ENCODE measurements at regions not wholly inside any gene's neighbourhood (a gene's known extent, or its start where the extent isn't known, plus 50 kb on each side); places are given as distances from the start of the nearest gene placed in this dataset.

DNA sequence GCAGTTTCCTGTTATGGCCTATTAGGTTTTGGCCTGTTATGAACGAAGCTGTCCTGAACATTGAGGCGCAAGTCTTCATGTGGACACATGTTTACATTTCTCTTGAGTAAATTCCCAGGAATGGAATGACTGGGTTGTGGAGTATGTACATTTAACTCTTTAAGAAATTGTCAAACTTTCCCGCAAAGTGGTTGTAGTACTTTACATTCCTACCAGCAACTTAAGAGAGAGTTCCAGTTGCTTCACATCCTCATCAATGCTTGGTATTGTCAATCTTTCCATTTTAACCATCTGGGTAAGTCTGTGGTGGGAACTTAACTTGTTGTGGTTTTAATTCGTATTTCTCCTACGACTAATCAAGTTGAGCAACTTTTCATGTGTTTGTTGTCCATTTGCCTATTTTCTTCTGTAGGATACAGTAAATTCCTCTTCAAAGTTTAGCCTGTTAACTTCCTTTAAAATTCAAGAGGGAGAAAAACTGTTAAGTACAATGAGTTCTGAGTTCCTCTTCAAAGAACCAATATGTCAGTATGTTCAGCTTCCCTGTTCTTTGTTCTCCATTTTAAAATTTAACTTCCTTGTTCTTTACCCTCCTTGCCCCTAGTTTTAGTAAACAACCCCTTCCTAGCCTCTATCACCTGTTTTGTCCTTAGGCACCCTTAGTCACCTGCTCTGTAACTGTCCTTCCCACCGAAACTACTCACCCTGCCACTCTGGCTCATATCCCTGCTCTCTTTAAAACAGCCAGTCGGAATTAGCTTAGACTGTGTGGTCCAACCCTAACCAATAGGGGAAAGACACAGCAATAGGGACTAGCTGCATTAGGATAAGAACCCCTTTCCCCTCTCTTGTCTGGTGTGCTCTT, 74.0 kb downstream of the FAM241B start:
- H3K36me3 Mint-ChIP-seq (ENCODE audit: low read depth), result no peaks in the 10 kb centered on the region
- peaks cover 30% of the 10 kb centered on the region for H3K27me3 Mint-ChIP-seq (ENCODE audit: low read depth)
- CTCF ChIA-PET, result no interaction called here
- peaks cover 10% of the 10 kb centered on the region for H3K9me3 Mint-ChIP-seq
- no peak for DNase-seq
- intact Hi-C loops (cut with micrococcal nuclease), result no loop called here
- no peaks in the 10 kb centered on the region for H3K4me1 Mint-ChIP-seq (ENCODE audit: low read depth)
- no peak overlapping the region for H3K27ac Mint-ChIP-seq
- H3K4me3 Mint-ChIP-seq, result no peak overlapping the region

GRCh38 chr10:69709366-69709941, 79.4 kb downstream of the FAM241B start:
- DNase-seq, result no peak
- Mint-ChIP-seq H3K4me3 (no peak overlapping the region), H3K36me3 (ENCODE audit: low read depth) (no peaks in the 10 kb centered on the region), H3K4me1 (ENCODE audit: low read depth) (no peaks in the 10 kb centered on the region), H3K27me3 (ENCODE audit: low read depth) (peaks cover 22% of the 10 kb centered on the region), H3K9me3 (peaks cover 3% of the 10 kb centered on the region), H3K27ac (no peak overlapping the region)
- intact Hi-C loops (cut with micrococcal nuclease), result no loop called here
- CTCF ChIA-PET, result interaction anchor here (0.7 kb wide), 1 partner anchor 66 kb away, joined by 3 read pairs; no protein-coding TSS in a partner anchor

GRCh38 chr10:69710008-69710888, 80.2 kb downstream of the FAM241B start:
- CTCF ChIA-PET, result interaction anchor here (0.7 to 0.8 kb wide), 2 partner anchors 43 to 66 kb away, joined by 3 read pairs; no protein-coding TSS in a partner anchor
- DNase-seq, result no peak
- Mint-ChIP-seq H3K27me3 (ENCODE audit: low read depth) (peaks cover 22% of the 10 kb centered on the region), H3K4me1 (ENCODE audit: low read depth) (no peaks in the 10 kb centered on the region), H3K4me3 (no peak overlapping the region), H3K9me3 (no peaks in the 10 kb centered on the region), H3K36me3 (ENCODE audit: low read depth) (no peaks in the 10 kb centered on the region), H3K27ac (no peak overlapping the region)
- intact Hi-C loops (cut with micrococcal nuclease), result no loop called here

DNA sequence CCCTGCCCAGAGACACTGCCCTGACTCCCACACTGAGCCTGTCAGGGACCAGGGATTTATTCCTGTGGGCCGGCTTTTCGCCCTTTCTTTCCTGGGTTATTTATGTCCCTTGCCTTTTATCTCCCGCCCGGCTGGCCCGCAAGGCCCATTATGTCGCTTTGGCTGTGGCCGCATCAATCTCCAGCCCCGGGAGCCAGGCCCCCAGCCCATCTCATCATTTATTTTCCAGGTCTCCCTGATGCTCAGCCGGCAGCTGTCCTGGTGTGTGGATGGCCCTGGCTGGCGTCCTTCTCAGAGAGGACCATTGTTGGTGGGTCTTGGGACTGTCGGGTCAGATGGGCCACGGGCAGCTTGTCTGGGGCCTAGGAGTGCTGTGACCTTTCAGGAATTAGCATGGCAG, 82.3 kb downstream of the FAM241B start:
- H3K4me1 Mint-ChIP-seq (ENCODE audit: low read depth), result no peaks in the 10 kb centered on the region
- no peak overlapping the region for H3K27ac Mint-ChIP-seq
- H3K4me3 Mint-ChIP-seq, result no peak overlapping the region
- H3K27me3 Mint-ChIP-seq (ENCODE audit: low read depth), result peaks cover 14% of the 10 kb centered on the region
- DNase-seq, result no peak
- no peaks in the 10 kb centered on the region for H3K36me3 Mint-ChIP-seq (ENCODE audit: low read depth)
- no peaks in the 10 kb centered on the region for H3K9me3 Mint-ChIP-seq
- CTCF ChIA-PET, result interaction anchor here (1.2 to 2.2 kb wide), 2 partner anchors 68 to 75 kb away, joined by 3 to 14 read pairs; no protein-coding TSS in a partner anchor
- intact Hi-C loops (cut with micrococcal nuclease), result no loop called here

- intact Hi-C loops (cut with micrococcal nuclease), result no loop called here
- CTCF ChIA-PET, result interaction anchor here (0.7 to 2.3 kb wide), 8 partner anchors 14 to 290 kb away, joined by 3 to 14 read pairs (median 4); no protein-coding TSS in a partner anchor
- H3K4me3 Mint-ChIP-seq, result no peak overlapping the region
These were observed 84.5 kb downstream of the FAM241B start for GRCh38 chr10:69714572-69714971.

GRCh38 chr10:69715156-69715898, 85.3 kb downstream of the FAM241B start:
- DNase-seq, result no peak
- Mint-ChIP-seq H3K4me1 (ENCODE audit: low read depth) (no peaks in the 10 kb centered on the region), H3K9me3 (no peaks in the 10 kb centered on the region), H3K27me3 (ENCODE audit: low read depth) (peaks cover 4% of the 10 kb centered on the region), H3K36me3 (ENCODE audit: low read depth) (no peaks in the 10 kb centered on the region), H3K27ac (no peak overlapping the region), H3K4me3 (no peak overlapping the region)
- CTCF ChIA-PET, result interaction anchor here (0.6 to 4.1 kb wide), 15 partner anchors 8 to 291 kb away, joined by 3 to 20 read pairs (median 4); no protein-coding TSS in a partner anchor
- intact Hi-C loops (cut with micrococcal nuclease), result no loop called here

More at GRCh38 chr10:69714572-69714971, 84.5 kb downstream of the FAM241B start:
- Mint-ChIP-seq H3K27ac (no peak overlapping the region), H3K27me3 (ENCODE audit: low read depth) (peaks cover 4% of the 10 kb centered on the region), H3K36me3 (ENCODE audit: low read depth) (no peaks in the 10 kb centered on the region), H3K4me1 (ENCODE audit: low read depth) (no peaks in the 10 kb centered on the region), H3K9me3 (no peaks in the 10 kb centered on the region)
- DNase-seq, result no peak

- Mint-ChIP-seq H3K27me3 (ENCODE audit: low read depth) (peaks cover 4% of the 10 kb centered on the region), H3K36me3 (ENCODE audit: low read depth) (no peaks in the 10 kb centered on the region), H3K4me1 (ENCODE audit: low read depth) (no peaks in the 10 kb centered on the region), H3K27ac (no peak overlapping the region), H3K9me3 (no peaks in the 10 kb centered on the region), H3K4me3 (no peak overlapping the region)
- CTCF ChIA-PET, result interaction anchor here (0.6 to 4.1 kb wide), 26 partner anchors 9 to 1277 kb away, joined by 3 to 20 read pairs (median 4); no protein-coding TSS in a partner anchor
- no peak for DNase-seq
- intact Hi-C loops (cut with micrococcal nuclease), result no loop called here
These were observed 85.7 kb upstream of the COL13A1 start for GRCh38 chr10:69715899-69716606.

GRCh38 chr10:69716711-69717560, 84.8 kb upstream of the COL13A1 start:
- no peak overlapping the region for H3K27ac Mint-ChIP-seq
- intact Hi-C loops (cut with micrococcal nuclease), result loop anchor here (1.0 kb wide), 2 partner anchors 73 to 202 kb away; no protein-coding TSS in a partner anchor
- H3K9me3 Mint-ChIP-seq, result peaks cover 3% of the 10 kb centered on the region
- no peaks in the 10 kb centered on the region for H3K4me1 Mint-ChIP-seq (ENCODE audit: low read depth)
- no peak overlapping the region for H3K4me3 Mint-ChIP-seq
- DNase-seq, result peak; percentile 78
- CTCF ChIA-PET, result interaction anchor here (0.6 to 4.1 kb wide), 27 partner anchors 8 to 1299 kb away, joined by 3 to 20 read pairs (median 4); no protein-coding TSS in a partner anchor
- no peaks in the 10 kb centered on the region for H3K27me3 Mint-ChIP-seq (ENCODE audit: low read depth)
- H3K36me3 Mint-ChIP-seq (ENCODE audit: low read depth), result no peaks in the 10 kb centered on the region

- no peak for DNase-seq
- H3K4me1 Mint-ChIP-seq (ENCODE audit: low read depth), result no peaks in the 10 kb centered on the region
- no peak overlapping the region for H3K27ac Mint-ChIP-seq
- CTCF ChIA-PET, result interaction anchor here (1.1 to 4.1 kb wide), 3 partner anchors 9 to 204 kb away, joined by 4 to 20 read pairs (median 10); no protein-coding TSS in a partner anchor
- H3K9me3 Mint-ChIP-seq, result peaks cover 3% of the 10 kb centered on the region
- intact Hi-C loops (cut with micrococcal nuclease), result no loop called here
- peaks cover 5% of the 10 kb centered on the region for H3K27me3 Mint-ChIP-seq (ENCODE audit: low read depth)
- no peak overlapping the region for H3K4me3 Mint-ChIP-seq
- no peaks in the 10 kb centered on the region for H3K36me3 Mint-ChIP-seq (ENCODE audit: low read depth)
These were observed 82.8 kb upstream of the COL13A1 start for GRCh38 chr10:69718951-69719350.

- H3K9me3 Mint-ChIP-seq, result peaks cover 3% of the 10 kb centered on the region
- intact Hi-C loops (cut with micrococcal nuclease), result no loop called here
- H3K4me1 Mint-ChIP-seq (ENCODE audit: low read depth), result no peaks in the 10 kb centered on the region
- H3K4me3 Mint-ChIP-seq, result no peak overlapping the region
- peaks cover 6% of the 10 kb centered on the region for H3K27me3 Mint-ChIP-seq (ENCODE audit: low read depth)
- no peak overlapping the region for H3K27ac Mint-ChIP-seq
- DNase-seq, result no peak
- CTCF ChIA-PET, result interaction anchor here (1.2 kb wide), 1 partner anchor 76 kb away, joined by 3 read pairs; no protein-coding TSS in a partner anchor
- H3K36me3 Mint-ChIP-seq (ENCODE audit: low read depth), result no peaks in the 10 kb centered on the region
These were observed 79.9 kb upstream of the COL13A1 start for GRCh38 chr10:69721690-69722310.
